ENCODE measurements at regions not wholly inside any gene's neighbourhood (a gene's known extent, or its start where the extent isn't known, plus 50 kb on each side); places are given as distances from the start of the nearest gene placed in this dataset.

DNA sequence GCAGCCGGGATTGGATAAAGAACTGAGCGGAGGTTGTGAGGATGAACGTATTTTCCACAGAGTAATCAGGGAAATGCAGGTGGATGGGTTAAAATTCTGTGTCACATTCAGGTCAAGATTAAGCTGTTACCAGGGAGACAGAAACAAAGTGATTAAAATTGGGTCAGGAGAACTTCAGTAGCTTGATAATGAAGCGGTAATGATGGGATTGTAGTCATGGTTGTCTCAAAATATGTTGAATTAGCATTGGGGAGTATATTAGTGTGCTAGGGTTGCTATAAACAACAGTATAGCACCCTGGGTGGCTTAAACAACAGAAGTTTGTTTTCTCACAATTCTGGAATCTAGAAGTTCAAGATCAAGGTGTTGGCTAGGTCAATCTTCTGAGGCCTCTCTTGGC, 155.5 kb downstream of the GJA1 start:
- Histone ChIP-seq H3K27me3 (ENCODE audit: insufficient read depth, low read length) (no peaks in the 10 kb centered on the region), H3K4me2 (ENCODE audit: low read length) (no peak overlapping the region), H3K27ac (ENCODE audit: low read depth, low read length, poor library complexity, severe bottlenecking) (no peak overlapping the region), H3K9me3 (ENCODE audit: low read length) (no peaks in the 10 kb centered on the region), H3F3A (ENCODE audit: insufficient read depth, low read length) (no peaks in the 10 kb centered on the region), H3K36me3 (ENCODE audit: insufficient read depth, low read length) (no peaks in the 10 kb centered on the region), H3K9ac (ENCODE audit: low read length) (no peak overlapping the region), H2AFZ (ENCODE audit: low read length) (no peak overlapping the region), H3K79me2 (ENCODE audit: insufficient read depth, low read length) (no peaks in the 10 kb centered on the region), H3K4me3 (ENCODE audit: low read depth, low read length, poor library complexity, severe bottlenecking) (no peak overlapping the region), H3K4me1 (ENCODE audit: insufficient read depth, low read length, severe bottlenecking) (no peaks in the 10 kb centered on the region), H3K9me2 (ENCODE audit: low read depth, low read length) (no peaks in the 10 kb centered on the region), H4K20me1 (ENCODE audit: insufficient read depth, low read length) (no peaks in the 10 kb centered on the region)
- TF ChIP-seq, protein P1, sequence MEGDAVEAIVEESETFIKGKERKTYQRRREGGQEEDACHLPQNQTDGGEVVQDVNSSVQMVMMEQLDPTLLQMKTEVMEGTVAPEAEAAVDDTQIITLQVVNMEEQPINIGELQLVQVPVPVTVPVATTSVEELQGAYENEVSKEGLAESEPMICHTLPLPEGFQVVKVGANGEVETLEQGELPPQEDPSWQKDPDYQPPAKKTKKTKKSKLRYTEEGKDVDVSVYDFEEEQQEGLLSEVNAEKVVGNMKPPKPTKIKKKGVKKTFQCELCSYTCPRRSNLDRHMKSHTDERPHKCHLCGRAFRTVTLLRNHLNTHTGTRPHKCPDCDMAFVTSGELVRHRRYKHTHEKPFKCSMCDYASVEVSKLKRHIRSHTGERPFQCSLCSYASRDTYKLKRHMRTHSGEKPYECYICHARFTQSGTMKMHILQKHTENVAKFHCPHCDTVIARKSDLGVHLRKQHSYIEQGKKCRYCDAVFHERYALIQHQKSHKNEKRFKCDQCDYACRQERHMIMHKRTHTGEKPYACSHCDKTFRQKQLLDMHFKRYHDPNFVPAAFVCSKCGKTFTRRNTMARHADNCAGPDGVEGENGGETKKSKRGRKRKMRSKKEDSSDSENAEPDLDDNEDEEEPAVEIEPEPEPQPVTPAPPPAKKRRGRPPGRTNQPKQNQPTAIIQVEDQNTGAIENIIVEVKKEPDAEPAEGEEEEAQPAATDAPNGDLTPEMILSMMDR (IDR thresholded peaks at IDR 0.05; ENCODE audit: low read length): no peak
- TF ChIP-seq EZH2 (IDR thresholded peaks at IDR 0.05; ENCODE audit: borderline replicate concordance, low read length): no peak

DNA sequence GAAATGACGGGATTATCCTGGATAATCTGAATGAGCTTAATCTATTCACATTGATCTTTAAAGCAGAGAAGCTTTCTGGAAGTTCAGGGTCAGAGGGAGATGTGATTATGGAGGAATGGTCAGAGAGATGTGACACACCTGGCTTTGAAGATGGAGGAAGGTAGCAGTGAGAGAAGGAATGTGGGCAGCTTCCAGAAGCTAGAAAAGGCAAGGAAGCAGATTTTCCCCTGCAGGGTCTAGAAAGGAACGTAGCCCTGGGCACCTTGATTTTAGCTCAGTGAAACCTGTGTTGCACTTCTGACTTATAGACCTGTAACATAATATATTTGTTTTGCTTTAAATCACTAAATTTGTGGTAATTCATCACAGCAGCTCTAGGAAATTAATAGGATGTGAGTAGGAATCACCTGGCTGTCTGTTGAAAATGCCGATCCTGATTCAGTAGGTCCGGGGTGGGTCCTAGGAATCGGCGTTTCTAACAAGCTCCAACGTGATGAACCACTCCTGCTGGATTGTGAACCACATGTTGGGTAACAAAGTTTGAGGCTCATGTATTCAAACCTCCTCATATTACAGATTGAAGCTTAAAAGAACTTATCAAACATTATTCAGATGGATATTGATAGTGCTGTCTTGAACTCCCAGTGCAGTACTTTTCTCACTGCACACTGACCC, 157.0 kb downstream of the GJA1 start:
- Histone ChIP-seq H3K36me3 (ENCODE audit: insufficient read depth, low read length) (no peaks in the 10 kb centered on the region), H3F3A (ENCODE audit: insufficient read depth, low read length) (no peaks in the 10 kb centered on the region), H3K4me2 (ENCODE audit: low read length) (no peak overlapping the region), H2AFZ (ENCODE audit: low read length) (no peak overlapping the region), H3K4me1 (ENCODE audit: insufficient read depth, low read length, severe bottlenecking) (no peaks in the 10 kb centered on the region), H3K79me2 (ENCODE audit: insufficient read depth, low read length) (no peaks in the 10 kb centered on the region), H3K4me3 (ENCODE audit: low read depth, low read length, poor library complexity, severe bottlenecking) (no peak overlapping the region), H4K20me1 (ENCODE audit: insufficient read depth, low read length) (no peaks in the 10 kb centered on the region), H3K9ac (ENCODE audit: low read length) (no peak overlapping the region), H3K27ac (ENCODE audit: low read depth, low read length, poor library complexity, severe bottlenecking) (no peak overlapping the region), H3K9me3 (ENCODE audit: low read length) (no peaks in the 10 kb centered on the region), H3K27me3 (ENCODE audit: insufficient read depth, low read length) (no peaks in the 10 kb centered on the region), H3K9me2 (ENCODE audit: low read depth, low read length) (no peaks in the 10 kb centered on the region)
- TF ChIP-seq, protein P1 (IDR thresholded peaks at IDR 0.05; ENCODE audit: low read length): no peak
- TF ChIP-seq EZH2 (IDR thresholded peaks at IDR 0.05; ENCODE audit: borderline replicate concordance, low read length): no peak

DNA sequence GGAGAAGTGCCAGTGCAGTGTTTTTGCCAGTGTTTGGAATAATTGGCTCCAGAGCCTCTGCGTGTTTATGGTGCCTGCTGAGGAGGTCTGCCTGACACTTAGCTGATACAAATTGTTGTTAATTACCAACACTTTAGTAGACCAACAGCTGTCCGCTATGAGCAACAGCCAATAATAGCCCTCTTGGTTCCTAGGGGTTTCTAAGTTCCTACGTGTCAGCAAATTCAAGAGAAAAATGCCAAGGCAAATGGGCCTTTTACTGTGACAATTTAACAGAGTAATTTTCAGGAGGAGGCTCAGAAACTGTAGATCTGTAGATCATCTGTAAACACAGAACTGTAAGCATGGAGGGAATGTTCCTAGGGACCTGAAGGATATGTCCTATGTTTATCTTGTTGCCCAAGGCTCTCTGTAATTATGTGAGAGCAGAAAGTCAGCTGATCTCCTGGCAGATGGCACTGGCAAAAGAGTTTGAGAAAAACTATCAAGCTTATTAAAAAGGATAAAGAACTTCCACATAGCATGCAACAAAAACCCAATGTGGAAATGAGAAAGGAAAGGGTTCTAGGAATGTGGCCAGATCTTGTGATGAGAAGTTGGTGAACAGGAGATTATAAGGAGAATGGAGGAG, 157.7 kb downstream of the GJA1 start:
- Histone ChIP-seq H3F3A (ENCODE audit: insufficient read depth, low read length) (no peaks in the 10 kb centered on the region), H3K27ac (ENCODE audit: low read depth, low read length, poor library complexity, severe bottlenecking) (no peak overlapping the region), H3K27me3 (ENCODE audit: insufficient read depth, low read length) (no peaks in the 10 kb centered on the region), H3K9me2 (ENCODE audit: low read depth, low read length) (no peaks in the 10 kb centered on the region), H4K20me1 (ENCODE audit: insufficient read depth, low read length) (no peaks in the 10 kb centered on the region), H3K36me3 (ENCODE audit: insufficient read depth, low read length) (no peaks in the 10 kb centered on the region), H3K4me2 (ENCODE audit: low read length) (no peak overlapping the region), H3K9ac (ENCODE audit: low read length) (no peak overlapping the region), H2AFZ (ENCODE audit: low read length) (no peak overlapping the region), H3K4me3 (ENCODE audit: low read depth, low read length, poor library complexity, severe bottlenecking) (no peak overlapping the region), H3K4me1 (ENCODE audit: insufficient read depth, low read length, severe bottlenecking) (no peaks in the 10 kb centered on the region), H3K9me3 (ENCODE audit: low read length) (no peaks in the 10 kb centered on the region), H3K79me2 (ENCODE audit: insufficient read depth, low read length) (no peaks in the 10 kb centered on the region)
- TF ChIP-seq, protein P1 (IDR thresholded peaks at IDR 0.05; ENCODE audit: low read length): no peak
- no peak for TF ChIP-seq EZH2 (IDR thresholded peaks at IDR 0.05; ENCODE audit: borderline replicate concordance, low read length)

Data from OCI-LY1 (cell line).